ENCODE measurements at regions not wholly inside any gene's neighbourhood (a gene's known extent, or its start where the extent isn't known, plus 50 kb on each side); places are given as distances from the start of the nearest gene placed in this dataset.

GRCh38 chr11:70668204-70669202 lies 270.2 kb downstream of the CTTN start:
- H3K4me1 Mint-ChIP-seq = no peaks in the 10 kb centered on the region
- no peak for DNase-seq
- no peak overlapping the region for H3K4me3 Mint-ChIP-seq
- no peak for ATAC-seq (ENCODE audit: low read depth in 2 of 2)
- H3K36me3 Mint-ChIP-seq = no peaks in the 10 kb centered on the region
- peaks cover 0 to 6% (median 0%) of the 10 kb centered on the region in 7 donors for H3K9me3 Mint-ChIP-seq
- peaks cover 27 to 52% (median 45%) of the 10 kb centered on the region in 3 donors for H3K27me3 Mint-ChIP-seq
- no peak overlapping the region for H3K27ac Mint-ChIP-seq

GRCh38 chr11:70669281-70669680 lies 271.0 kb downstream of the CTTN start:
- ATAC-seq (ENCODE audit: low read depth in 2 of 2) (no peak), DNase-seq (no peak)
- Mint-ChIP-seq H3K4me1 (no peaks in the 10 kb centered on the region), H3K27ac (no peak overlapping the region), H3K36me3 (no peaks in the 10 kb centered on the region), H3K4me3 (no peak overlapping the region), H3K27me3 (peaks cover 30 to 45% (median 37%) of the 10 kb centered on the region in 3 donors), H3K9me3 (peaks cover 1 to 6% (median 4%) of the 10 kb centered on the region in 7 donors)

- Mint-ChIP-seq H3K9me3 (peaks cover 1 to 10% (median 4%) of the 10 kb centered on the region in 7 donors), H3K27me3 (peaks cover 27 to 37% (median 29%) of the 10 kb centered on the region in 3 donors), H3K27ac (no peak overlapping the region), H3K36me3 (no peaks in the 10 kb centered on the region), H3K4me1 (no peaks in the 10 kb centered on the region), H3K4me3 (no peak overlapping the region)
- ATAC-seq (ENCODE audit: low read depth in 2 of 2) (no peak), DNase-seq (no peak)
Observed at GRCh38 chr11:70669871-70670675, 271.7 kb downstream of the CTTN start.

- no peaks in the 10 kb centered on the region for H3K36me3 Mint-ChIP-seq
- peaks cover 2 to 12% (median 4%) of the 10 kb centered on the region in 7 donors for H3K9me3 Mint-ChIP-seq
Observed at GRCh38 chr11:70670676-70671034, 272.3 kb downstream of the CTTN start.

GRCh38 chr11:70671083-70671482 lies 272.8 kb downstream of the CTTN start:
- Mint-ChIP-seq H3K27ac (no peak overlapping the region), H3K4me1 (no peaks in the 10 kb centered on the region), H3K9me3 (peaks cover 2 to 12% (median 4%) of the 10 kb centered on the region in 7 donors), H3K36me3 (no peaks in the 10 kb centered on the region), H3K4me3 (no peak overlapping the region), H3K27me3 (peaks cover 19 to 34% (median 22%) of the 10 kb centered on the region in 3 donors)
- ATAC-seq (ENCODE audit: low read depth in 2 of 2) (no peak), DNase-seq (no peak)

More at GRCh38 chr11:70670676-70671034, 272.3 kb downstream of the CTTN start:
- Mint-ChIP-seq H3K4me3 (no peak overlapping the region), H3K27me3 (peaks cover 22 to 34% (median 23%) of the 10 kb centered on the region in 3 donors), H3K4me1 (no peaks in the 10 kb centered on the region), H3K27ac (no peak overlapping the region)
- ATAC-seq (ENCODE audit: low read depth in 2 of 2) (no peak), DNase-seq (no peak)

- ATAC-seq (ENCODE audit: low read depth in 2 of 2) = no peak
- H3K27ac Mint-ChIP-seq = no peak overlapping the region
- H3K36me3 Mint-ChIP-seq = no peaks in the 10 kb centered on the region
- H3K4me3 Mint-ChIP-seq = no peak overlapping the region
- no peaks in the 10 kb centered on the region for H3K4me1 Mint-ChIP-seq
- H3K9me3 Mint-ChIP-seq = peaks cover 2 to 12% (median 4%) of the 10 kb centered on the region in 7 donors
- peaks cover 19 to 30% (median 24%) of the 10 kb centered on the region in 3 donors for H3K27me3 Mint-ChIP-seq
- DNase-seq = no peak
Observed at GRCh38 chr11:70671611-70672010, 273.3 kb downstream of the CTTN start.

- Mint-ChIP-seq H3K27ac (no peak overlapping the region), H3K36me3 (no peaks in the 10 kb centered on the region), H3K9me3 (peaks cover 2 to 12% (median 4%) of the 10 kb centered on the region in 7 donors), H3K4me3 (no peak overlapping the region), H3K4me1 (no peaks in the 10 kb centered on the region), H3K27me3 (peaks cover 13 to 22% (median 18%) of the 10 kb centered on the region in 3 donors)
- ATAC-seq (ENCODE audit: low read depth in 2 of 2) (no peak), DNase-seq (no peak)
Observed at GRCh38 chr11:70672991-70673653, 274.8 kb downstream of the CTTN start.

GRCh38 chr11:70674605-70675004 lies 276.3 kb downstream of the CTTN start:
- no peaks in the 10 kb centered on the region for H3K36me3 Mint-ChIP-seq
- H3K27ac Mint-ChIP-seq = no peak overlapping the region
- DNase-seq (no peak), ATAC-seq (ENCODE audit: low read depth in 2 of 2) (no peak)
- no peaks in the 10 kb centered on the region for H3K4me1 Mint-ChIP-seq
- H3K4me3 Mint-ChIP-seq = no peak overlapping the region
- H3K9me3 Mint-ChIP-seq = peaks cover 0 to 12% (median 4%) of the 10 kb centered on the region in 7 donors
- peaks cover 11 to 15% (median 11%) of the 10 kb centered on the region in 3 donors for H3K27me3 Mint-ChIP-seq

GRCh38 chr11:70675697-70676374 lies 277.5 kb downstream of the CTTN start:
- H3K9me3 Mint-ChIP-seq = peaks cover 0 to 12% (median 4%) of the 10 kb centered on the region in 7 donors
- no peak for ATAC-seq (ENCODE audit: low read depth in 2 of 2)
- no peak for DNase-seq
- H3K4me3 Mint-ChIP-seq = peak overlapping the region in 1 of 8 donors; percentile 7
- H3K36me3 Mint-ChIP-seq = no peaks in the 10 kb centered on the region
- H3K4me1 Mint-ChIP-seq = no peaks in the 10 kb centered on the region
- H3K27me3 Mint-ChIP-seq = peaks cover 10 to 20% (median 17%) of the 10 kb centered on the region in 3 donors
- H3K27ac Mint-ChIP-seq = peak overlapping the region in 1 of 6 donors; percentile 56

GRCh38 chr11:70677232-70677916 lies 279.0 kb downstream of the CTTN start:
- H3K4me3 Mint-ChIP-seq = peak overlapping the region in 1 of 8 donors; percentile 45
- no peaks in the 10 kb centered on the region for H3K4me1 Mint-ChIP-seq
- H3K27me3 Mint-ChIP-seq = peaks cover 10 to 18% (median 11%) of the 10 kb centered on the region in 3 donors
- DNase-seq (no peak), ATAC-seq (ENCODE audit: low read depth in 2 of 2) (no peak)
- peak overlapping the region in 1 of 6 donors; percentile 94 for H3K27ac Mint-ChIP-seq
- no peaks in the 10 kb centered on the region for H3K36me3 Mint-ChIP-seq
- peaks cover 0 to 12% (median 2%) of the 10 kb centered on the region in 7 donors for H3K9me3 Mint-ChIP-seq

- Mint-ChIP-seq H3K4me3 (no peak overlapping the region), H3K27me3 (peaks cover 6 to 13% (median 6%) of the 10 kb centered on the region in 3 donors), H3K9me3 (peaks cover 0 to 6% (median 2%) of the 10 kb centered on the region in 7 donors), H3K36me3 (no peaks in the 10 kb centered on the region), H3K27ac (no peak overlapping the region), H3K4me1 (no peaks in the 10 kb centered on the region)
- DNase-seq (no peak), ATAC-seq (ENCODE audit: low read depth in 2 of 2) (no peak)
Observed at GRCh38 chr11:70678931-70679900, 280.9 kb downstream of the CTTN start.
